HEK293 (cell line): ENCODE measurements at regions not wholly inside any gene's neighbourhood (a gene's known extent, or its start where the extent isn't known, plus 50 kb on each side); places are given as distances from the start of the nearest gene placed in this dataset.

Experiments
- CTCF ChIP-seq: fragments of 450-650 bp; formaldehyde crosslinking; IDR thresholded peaks from 2 replicates; pipeline ENCODE4 v1.5.1; 2016; ENCODE audit warnings: missing biosample characterization, missing genetic modification characterization
- ZNF302 ChIP-seq: fragments of 450-650 bp; formaldehyde crosslinking; IDR thresholded peaks from 2 replicates; pipeline ENCODE4 v1.5.1; 2016; ENCODE audit warnings: missing biosample characterization, missing genetic modification characterization, low read depth

- TF ChIP-seq CTCF (no peak), ZNF302 (no peak)
Measured at GRCh38 chr18:60893355-60894097, 439.7 kb upstream of the CDH20 start.
